Gastroesophageal sphincter (tissue), 3 donors: ENCODE measurements at regions not wholly inside any gene's neighbourhood (a gene's known extent, or its start where the extent isn't known, plus 50 kb on each side); places are given as distances from the start of the nearest gene placed in this dataset.

Source experiments
- EP300 ChIP-seq: sonication (generic); formaldehyde crosslinking; IDR thresholded peaks from one replicate; pipeline ENCODE4 v1.6.1; 2017; ENCODE audit warnings: antibody characterized with exemption, mild to moderate bottlenecking
- POLR2A ChIP-seq, 2 donors: fragments of 450-650 bp; IDR thresholded peaks; one replicate each; pipeline ENCODE4 v1.6.1; 2017; ENCODE audit warnings: antibody characterized with exemption in 2 of 2, mild to moderate bottlenecking in 2 of 2, moderate library complexity in 1 of 2
- POLR2AphosphoS5 ChIP-seq: sonication (generic); formaldehyde crosslinking; IDR thresholded peaks from one replicate; pipeline ENCODE4 v1.6.1; 2017; ENCODE audit warnings: antibody characterized with exemption
- TF ChIP-seq, protein P1 (sequence below), 4 experiments: fragments of 200-600 bp in 2 of 4; fragments of 450-650 bp in 2 of 4; sonication (generic) in 1 of 4; IDR thresholded peaks; one replicate each; pipeline ENCODE4 v1.5.1; 2017 to 2019; ENCODE audit warnings: antibody characterized with exemption in 4 of 4, mild to moderate bottlenecking in 2 of 4, moderate library complexity in 2 of 4

DNA sequence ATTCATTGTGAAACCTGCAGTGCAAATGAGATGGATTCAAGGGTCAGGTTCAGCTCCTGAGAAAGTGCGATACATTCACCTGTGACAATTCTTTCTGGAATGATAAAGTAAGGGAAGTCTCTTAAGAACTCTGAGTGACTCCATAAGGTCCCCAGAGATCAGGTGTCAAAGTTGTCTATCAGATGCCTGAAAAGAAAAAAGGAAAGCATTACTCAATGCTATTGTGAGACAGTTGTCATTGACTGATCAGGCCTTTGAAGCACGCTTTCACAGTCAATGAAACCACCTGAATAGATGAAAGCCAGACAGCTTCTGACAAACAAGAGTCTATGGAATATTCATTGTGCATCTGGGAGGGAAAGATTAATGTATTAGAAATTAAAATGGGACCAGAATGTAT is 252.7 kb upstream of the GALNT5 start:
- no peak for TF ChIP-seq POLR2AphosphoS5
- TF ChIP-seq, protein P1, sequence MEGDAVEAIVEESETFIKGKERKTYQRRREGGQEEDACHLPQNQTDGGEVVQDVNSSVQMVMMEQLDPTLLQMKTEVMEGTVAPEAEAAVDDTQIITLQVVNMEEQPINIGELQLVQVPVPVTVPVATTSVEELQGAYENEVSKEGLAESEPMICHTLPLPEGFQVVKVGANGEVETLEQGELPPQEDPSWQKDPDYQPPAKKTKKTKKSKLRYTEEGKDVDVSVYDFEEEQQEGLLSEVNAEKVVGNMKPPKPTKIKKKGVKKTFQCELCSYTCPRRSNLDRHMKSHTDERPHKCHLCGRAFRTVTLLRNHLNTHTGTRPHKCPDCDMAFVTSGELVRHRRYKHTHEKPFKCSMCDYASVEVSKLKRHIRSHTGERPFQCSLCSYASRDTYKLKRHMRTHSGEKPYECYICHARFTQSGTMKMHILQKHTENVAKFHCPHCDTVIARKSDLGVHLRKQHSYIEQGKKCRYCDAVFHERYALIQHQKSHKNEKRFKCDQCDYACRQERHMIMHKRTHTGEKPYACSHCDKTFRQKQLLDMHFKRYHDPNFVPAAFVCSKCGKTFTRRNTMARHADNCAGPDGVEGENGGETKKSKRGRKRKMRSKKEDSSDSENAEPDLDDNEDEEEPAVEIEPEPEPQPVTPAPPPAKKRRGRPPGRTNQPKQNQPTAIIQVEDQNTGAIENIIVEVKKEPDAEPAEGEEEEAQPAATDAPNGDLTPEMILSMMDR (IDR thresholded peaks at IDR 0.05), result no peak
- TF ChIP-seq EP300, result no peak
- no peak for TF ChIP-seq POLR2A (IDR thresholded peaks at IDR 0.05)
